NCI-H1048 (cell line): ENCODE measurements at regions not wholly inside any gene's neighbourhood (a gene's known extent, or its start where the extent isn't known, plus 50 kb on each side); places are given as distances from the start of the nearest gene placed in this dataset.

Experiments used
- DNase-seq: peaks from one replicate; lab custom pipeline; 2025; lab: John Stamatoyannopoulos, UW

GRCh38 chr11:8340296-8340695, 76.6 kb upstream of the LMO1 start:
- no peak for DNase-seq

DNA sequence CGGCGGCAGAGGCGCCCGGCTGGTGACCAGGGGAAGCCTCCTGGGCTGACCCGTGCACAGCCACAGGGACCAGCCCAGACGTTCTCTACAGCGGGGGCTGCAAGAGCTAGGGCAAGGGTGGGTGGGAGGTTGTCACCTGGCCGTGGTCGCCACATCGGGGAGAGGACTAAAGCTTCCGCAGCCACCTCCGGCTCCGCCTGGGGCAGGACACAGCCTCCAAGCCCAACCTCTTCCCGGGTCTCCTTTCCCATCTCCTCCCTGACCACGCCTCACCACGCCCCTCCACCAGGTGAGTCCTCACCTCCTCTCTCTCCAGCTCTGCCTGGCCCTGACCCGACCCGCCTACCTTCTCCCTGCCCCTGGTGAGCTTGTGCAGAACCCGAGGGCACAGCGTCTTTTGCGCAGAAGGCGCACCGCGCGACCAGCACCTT, 75.9 kb upstream of the LMO1 start:
- DNase-seq: no peak

DNA sequence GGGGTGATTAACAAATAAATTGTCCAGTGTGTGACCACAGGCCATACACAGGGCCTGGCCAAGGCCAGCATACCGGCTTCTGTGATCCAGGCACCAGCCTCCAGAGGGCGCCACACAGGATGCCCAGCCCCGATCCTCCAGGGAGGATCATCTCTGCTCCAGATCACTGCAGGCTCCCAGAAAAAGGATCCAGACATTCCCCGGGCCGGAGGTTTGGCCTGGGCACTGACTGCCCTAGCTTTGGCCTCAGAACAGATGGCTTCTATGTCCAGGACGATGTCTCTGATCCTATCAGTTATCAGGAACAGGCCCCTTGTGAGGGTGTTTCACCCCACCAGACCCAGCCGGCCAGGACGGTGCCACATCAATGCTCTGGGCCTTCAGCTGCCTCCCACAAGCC, 74.5 kb upstream of the LMO1 start:
- DNase-seq: no peak

DNA sequence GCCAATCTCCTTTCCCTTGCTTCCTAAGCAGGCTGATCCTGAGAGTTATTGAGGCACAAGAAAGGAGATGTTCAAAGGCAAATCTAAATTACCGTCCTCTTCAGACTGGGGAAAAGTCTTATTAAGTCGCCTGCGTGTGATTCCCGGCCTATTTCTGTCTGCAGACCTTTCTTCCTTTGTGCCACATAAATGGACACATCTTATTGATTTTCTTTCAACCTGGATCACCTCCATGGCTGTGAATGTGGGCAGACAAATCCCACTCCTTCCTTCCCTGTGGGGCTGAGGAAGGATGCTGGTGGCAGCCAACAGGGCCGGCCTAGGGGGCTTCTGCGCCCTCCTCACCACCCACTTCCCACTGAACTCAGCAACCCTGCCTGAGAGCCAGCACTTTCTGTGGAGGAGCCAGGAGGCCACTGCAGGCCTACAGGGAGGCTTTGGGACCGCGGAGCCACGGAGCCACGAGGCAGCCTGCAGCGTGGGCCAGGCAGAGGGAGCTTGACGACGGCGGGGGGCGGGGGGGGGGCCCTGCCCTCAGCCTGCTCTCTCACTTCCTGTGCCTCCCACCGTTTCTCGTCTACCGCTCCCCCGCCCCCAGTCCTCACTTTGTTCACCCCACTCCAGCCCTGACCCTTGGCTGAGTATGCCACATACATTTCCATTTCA, 73.6 kb upstream of the LMO1 start:
- no peak for DNase-seq

DNA sequence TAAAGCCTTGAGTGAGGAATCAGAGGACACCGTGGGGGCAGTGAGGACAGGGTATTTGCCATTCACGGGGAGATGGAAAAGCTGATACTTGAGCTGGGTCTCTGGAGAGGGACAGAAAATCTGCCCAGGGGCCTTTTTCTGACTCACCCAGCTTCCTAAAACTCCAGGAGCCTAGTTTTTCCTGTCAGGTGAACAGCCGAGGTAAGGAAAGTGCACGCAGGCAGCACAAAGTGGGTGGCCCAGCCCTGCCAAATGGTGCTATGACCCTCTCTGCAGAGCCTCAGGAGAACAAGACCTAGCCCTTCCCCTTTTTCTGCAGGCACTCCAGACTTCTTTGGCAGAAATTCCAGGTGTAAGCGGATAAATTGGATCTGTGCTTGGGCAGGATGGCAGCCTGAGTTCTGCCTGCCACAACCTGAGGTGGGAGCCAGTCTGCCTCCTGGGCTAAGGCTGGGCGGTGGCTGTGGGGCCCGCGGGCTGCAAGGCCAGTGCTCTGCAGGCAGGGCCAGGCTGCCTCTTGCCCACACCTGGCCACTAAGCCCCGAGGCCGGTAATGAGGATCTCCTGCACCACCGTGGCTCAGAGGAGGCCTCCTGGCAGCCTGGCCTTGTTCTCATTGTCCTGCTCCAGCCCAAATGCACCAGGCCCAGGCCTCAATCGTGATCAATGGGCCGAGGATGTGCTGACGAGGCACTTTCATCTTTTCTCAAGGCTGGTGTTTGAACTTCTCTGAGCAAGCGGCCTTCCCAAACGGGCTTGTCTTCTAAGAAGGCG, 72.9 kb upstream of the LMO1 start:
- no peak for DNase-seq

DNA sequence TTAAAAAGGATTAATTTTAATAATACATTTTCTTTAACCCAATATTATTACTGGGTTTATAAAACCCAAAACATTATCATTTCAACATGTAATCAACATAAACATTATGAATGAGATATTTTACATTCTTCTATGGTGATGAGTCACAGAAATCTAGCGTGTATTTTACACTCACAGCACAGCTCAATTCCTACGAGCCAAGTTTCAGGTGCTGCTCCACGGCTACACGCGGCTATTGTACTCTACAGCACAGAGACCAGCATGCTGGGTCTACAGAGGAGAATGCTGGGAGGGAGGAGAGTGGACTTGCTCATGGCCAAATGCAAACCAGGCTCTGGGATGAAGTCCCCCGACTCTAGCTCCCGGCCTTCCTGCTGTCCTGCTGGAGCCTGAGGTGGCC, 72.0 kb upstream of the LMO1 start:
- no peak for DNase-seq

- no peak for DNase-seq
These were observed 71.5 kb upstream of the LMO1 start for GRCh38 chr11:8335186-8335585.

- DNase-seq: no peak
These were observed 70.2 kb upstream of the LMO1 start for GRCh38 chr11:8333811-8334401.

DNA sequence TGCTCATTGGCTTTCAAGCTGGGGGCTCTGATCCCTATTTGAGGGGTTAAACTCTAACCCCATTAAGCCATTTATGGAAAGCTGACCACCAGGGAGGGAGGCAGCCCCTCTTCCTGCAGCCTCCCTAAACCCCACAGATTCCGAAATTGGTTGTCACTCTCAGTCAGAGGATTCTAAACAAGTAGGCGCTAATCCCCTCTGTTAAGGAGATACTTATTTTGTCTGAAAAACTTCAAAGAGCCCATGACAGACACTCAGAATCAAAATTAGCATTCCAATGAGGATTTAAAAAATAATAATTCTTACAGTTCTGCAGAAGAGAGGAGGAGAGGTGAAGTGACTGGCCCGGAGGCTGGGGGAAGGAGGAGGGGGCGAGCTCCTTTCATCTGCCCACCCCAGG, 69.7 kb upstream of the LMO1 start:
- DNase-seq: no peak

- no peak for DNase-seq
These were observed 69.2 kb upstream of the LMO1 start for GRCh38 chr11:8332891-8333290.

- DNase-seq: no peak
These were observed 68.5 kb upstream of the LMO1 start for GRCh38 chr11:8332196-8332595.

- DNase-seq: no peak
These were observed 68.1 kb upstream of the LMO1 start for GRCh38 chr11:8331767-8332166.

DNA sequence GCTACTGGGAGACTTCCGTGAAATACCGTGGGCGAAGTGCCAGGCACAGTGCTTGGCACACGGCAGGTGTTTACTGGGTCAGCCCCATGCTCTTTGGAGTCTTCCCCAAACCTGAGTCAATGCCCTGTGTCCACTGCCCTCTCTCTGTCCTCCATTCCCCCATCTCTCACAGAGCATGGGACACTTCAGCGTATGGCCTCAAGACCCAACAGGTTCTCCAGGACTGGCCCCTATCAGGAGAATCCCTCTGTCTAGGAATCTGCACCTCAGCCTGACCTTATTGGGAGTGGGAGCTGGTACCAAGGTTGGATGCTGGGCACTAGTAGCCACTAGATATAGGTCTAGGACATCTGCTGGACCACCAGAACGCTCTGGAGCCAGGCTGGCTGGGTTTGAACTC, 67.2 kb upstream of the LMO1 start:
- DNase-seq: no peak

- no peak for DNase-seq
These were observed 66.7 kb upstream of the LMO1 start for GRCh38 chr11:8330404-8330803.

- no peak for DNase-seq
These were observed 66.2 kb upstream of the LMO1 start for GRCh38 chr11:8329847-8330361.

DNA sequence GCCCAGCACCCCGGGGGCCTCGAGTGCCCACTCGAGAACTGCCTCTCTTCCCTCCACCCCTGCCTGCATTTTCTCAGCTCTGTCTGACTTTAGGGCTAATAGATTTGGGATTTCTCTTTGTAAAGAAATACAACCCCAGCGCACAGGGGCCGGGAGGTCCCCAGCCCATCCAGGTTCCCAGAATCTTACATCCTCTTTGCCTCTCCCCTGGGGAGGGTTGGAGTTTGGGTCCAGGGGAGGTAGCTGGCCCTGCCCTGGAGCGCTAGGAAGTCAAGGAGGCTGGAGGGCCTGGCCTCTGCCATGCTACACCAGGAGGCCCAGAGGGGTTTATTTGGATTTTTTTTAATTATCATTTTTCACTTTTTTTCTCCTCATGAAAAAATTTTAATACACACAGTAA, 65.7 kb upstream of the LMO1 start:
- no peak for DNase-seq

DNA sequence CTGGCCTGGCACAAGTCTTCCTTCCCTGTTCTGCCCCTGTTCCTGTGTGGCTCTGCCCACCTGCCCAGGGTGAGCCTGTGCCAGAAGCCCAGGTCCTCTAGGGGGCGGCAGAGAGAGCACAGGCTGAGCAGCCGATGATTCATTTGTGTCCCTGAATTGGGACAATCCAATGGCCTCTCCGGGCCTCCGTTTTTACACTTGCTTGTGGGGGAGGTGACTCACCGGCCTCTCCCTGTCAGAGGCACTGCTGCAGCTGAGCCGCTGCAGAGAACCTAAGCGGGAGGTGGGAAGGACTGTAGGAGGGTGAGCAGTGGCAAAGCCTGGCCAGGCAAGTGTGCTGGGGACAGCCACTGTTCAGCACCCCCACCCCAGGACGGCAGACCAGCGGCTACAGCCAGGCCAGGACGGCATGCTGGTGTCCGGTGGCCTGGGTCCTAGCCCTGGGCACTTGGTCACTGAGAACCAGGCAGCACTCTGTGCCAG, 65.2 kb upstream of the LMO1 start:
- DNase-seq: peak; percentile 21

GRCh38 chr11:8328231-8328794, 64.6 kb upstream of the LMO1 start:
- DNase-seq: no peak

- no peak for DNase-seq
These were observed 64.1 kb upstream of the LMO1 start for GRCh38 chr11:8327761-8328192.

DNA sequence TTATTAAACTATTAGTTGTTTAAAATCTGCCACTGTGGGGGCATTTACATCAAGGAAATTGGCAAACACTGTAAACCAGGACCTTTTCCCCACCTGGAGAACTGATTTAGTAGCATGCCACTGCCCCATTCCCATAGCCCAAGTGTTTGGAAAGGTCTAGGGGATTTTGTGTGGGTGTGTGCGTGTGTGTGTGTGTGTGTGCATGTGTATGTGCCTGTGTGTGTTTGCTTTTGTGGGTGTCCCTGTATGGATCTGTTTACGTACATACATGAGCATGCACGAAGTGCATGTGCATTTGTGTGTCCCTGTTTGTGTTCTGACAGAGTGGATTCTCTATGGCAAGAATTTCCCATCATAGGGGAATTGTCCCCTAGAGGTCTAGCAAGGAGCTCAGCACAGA, 62.7 kb upstream of the LMO1 start:
- no peak for DNase-seq

- no peak for DNase-seq
These were observed 62.1 kb upstream of the LMO1 start for GRCh38 chr11:8325591-8326304.
